ENCODE measurements at regions not wholly inside any gene's neighbourhood (a gene's known extent, or its start where the extent isn't known, plus 50 kb on each side); places are given as distances from the start of the nearest gene placed in this dataset.
"Not testable (repeated sequence)": the region's sequence is repeated elsewhere in the genome, so short reads cannot be mapped to it uniquely, and the experiment has no call there.

- TF ChIP-seq CTCF (IDR thresholded peaks at IDR 0.05; ENCODE audit: low read depth, low read length, missing control alignments): no peak
- H3K4me3 ChIP-seq (ENCODE audit: low read depth, low read length): no peak overlapping the region
- in situ Hi-C loops (cut with HindIII; ENCODE audit: low sequenced_read_pairs): no loop called here
- no peak for DNase-seq (ENCODE audit: low read depth)
These were observed 211.7 kb upstream of the POGK start for GRCh38 chr1:166627558-166627957.

- no peak overlapping the region for H3K4me3 ChIP-seq (ENCODE audit: low read depth, low read length)
- in situ Hi-C loops (cut with HindIII; ENCODE audit: low sequenced_read_pairs): no loop called here
- DNase-seq (ENCODE audit: low read depth): no peak
These were observed 211.0 kb upstream of the POGK start for GRCh38 chr1:166628259-166628658.

GRCh38 chr1:166629946-166630345, 209.3 kb upstream of the POGK start:
- TF ChIP-seq CTCF (IDR thresholded peaks at IDR 0.05; ENCODE audit: low read depth, low read length, missing control alignments): no peak
- no peak for DNase-seq (ENCODE audit: low read depth)
- in situ Hi-C loops (cut with HindIII; ENCODE audit: low sequenced_read_pairs): no loop called here
- H3K4me3 ChIP-seq (ENCODE audit: low read depth, low read length): no peak overlapping the region

More at GRCh38 chr1:166628259-166628658, 211.0 kb upstream of the POGK start:
- no peak for TF ChIP-seq CTCF (IDR thresholded peaks at IDR 0.05; ENCODE audit: low read depth, low read length, missing control alignments)

GRCh38 chr1:166630369-166630768, 208.9 kb upstream of the POGK start:
- TF ChIP-seq CTCF (IDR thresholded peaks at IDR 0.05; ENCODE audit: low read depth, low read length, missing control alignments): no peak
- no peak for DNase-seq (ENCODE audit: low read depth)
- in situ Hi-C loops (cut with HindIII; ENCODE audit: low sequenced_read_pairs): no loop called here
- H3K4me3 ChIP-seq (ENCODE audit: low read depth, low read length): no peak overlapping the region

- no peak overlapping the region for H3K4me3 ChIP-seq (ENCODE audit: low read depth, low read length)
- DNase-seq (ENCODE audit: low read depth): no peak
- in situ Hi-C loops (cut with HindIII; ENCODE audit: low sequenced_read_pairs): no loop called here
These were observed 201.1 kb upstream of the POGK start for GRCh38 chr1:166638137-166638536.

GRCh38 chr1:166657228-166657627, 182.0 kb upstream of the POGK start:
- in situ Hi-C loops (cut with HindIII; ENCODE audit: low sequenced_read_pairs); DNase-seq (ENCODE audit: low read depth); H3K4me3 ChIP-seq (ENCODE audit: low read depth, low read length): not testable (repeated sequence)

More at GRCh38 chr1:166638137-166638536, 201.1 kb upstream of the POGK start:
- no peak for TF ChIP-seq CTCF (IDR thresholded peaks at IDR 0.05; ENCODE audit: low read depth, low read length, missing control alignments)

- in situ Hi-C loops (cut with HindIII; ENCODE audit: low sequenced_read_pairs); H3K4me3 ChIP-seq (ENCODE audit: low read depth, low read length); DNase-seq (ENCODE audit: low read depth): not testable (repeated sequence)
These were observed 172.5 kb upstream of the POGK start for GRCh38 chr1:166666790-166667189.

GRCh38 chr1:166667600-166667999, 171.7 kb upstream of the POGK start:
- DNase-seq (ENCODE audit: low read depth); in situ Hi-C loops (cut with HindIII; ENCODE audit: low sequenced_read_pairs); H3K4me3 ChIP-seq (ENCODE audit: low read depth, low read length): not testable (repeated sequence)
